Activated naive CD4-positive, alpha-beta T cell treated with anti-CD3 and anti-CD28 coated beads, Interleukin-2, amount 50 U/mL, for 24 hours (primary cell): ENCODE measurements at regions not wholly inside any gene's neighbourhood (a gene's known extent, or its start where the extent isn't known, plus 50 kb on each side); places are given as distances from the start of the nearest gene placed in this dataset.

ENCODE experiments used
- H3K27ac Mint-ChIP-seq: one replicate; pipeline ENCODE4 v1.8.0; 2021; ENCODE audit warnings: mild to moderate bottlenecking, mixed read lengths
- H3K27me3 Mint-ChIP-seq: one replicate; pipeline ENCODE4 v1.8.0; 2021; ENCODE audit warnings: mixed read lengths
- H3K36me3 Mint-ChIP-seq: one replicate; pipeline ENCODE4 v1.8.0; 2021; ENCODE audit warnings: mixed read lengths
- H3K4me1 Mint-ChIP-seq: one replicate; pipeline ENCODE4 v1.8.0; 2021; ENCODE audit warnings: mixed read lengths
- H3K4me3 Mint-ChIP-seq: one replicate; pipeline ENCODE4 v1.8.0; 2021; ENCODE audit warnings: mild to moderate bottlenecking, mixed read lengths
- H3K9me3 Mint-ChIP-seq: one replicate; pipeline ENCODE4 v1.8.0; 2021; ENCODE audit warnings: mixed read lengths

DNA sequence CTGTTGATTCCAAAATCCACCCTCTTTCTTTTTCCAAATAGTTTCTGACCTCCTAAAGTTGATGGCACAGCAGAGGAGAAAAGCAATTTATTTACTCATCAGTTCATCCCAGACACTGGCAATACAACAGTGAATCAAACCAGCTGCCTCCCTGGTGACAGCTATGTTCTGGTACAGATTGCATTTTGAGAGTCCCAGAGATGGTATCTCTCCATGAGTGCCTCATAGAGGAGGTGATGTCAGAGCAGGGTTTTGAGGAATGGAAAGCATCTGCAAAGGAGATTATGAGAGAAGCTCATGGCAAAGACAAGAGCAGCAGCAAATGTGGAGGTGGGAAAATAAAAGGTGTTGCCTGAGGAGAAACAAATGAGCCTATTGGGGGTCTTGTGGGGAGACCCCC lies 377.2 kb downstream of the MN1 start:
- Mint-ChIP-seq H3K27me3 (peaks cover 8% of the 10 kb centered on the region), H3K36me3 (no peaks in the 10 kb centered on the region), H3K27ac (no peak overlapping the region), H3K4me3 (no peak overlapping the region), H3K4me1 (no peaks in the 10 kb centered on the region), H3K9me3 (peaks cover 11% of the 10 kb centered on the region)

DNA sequence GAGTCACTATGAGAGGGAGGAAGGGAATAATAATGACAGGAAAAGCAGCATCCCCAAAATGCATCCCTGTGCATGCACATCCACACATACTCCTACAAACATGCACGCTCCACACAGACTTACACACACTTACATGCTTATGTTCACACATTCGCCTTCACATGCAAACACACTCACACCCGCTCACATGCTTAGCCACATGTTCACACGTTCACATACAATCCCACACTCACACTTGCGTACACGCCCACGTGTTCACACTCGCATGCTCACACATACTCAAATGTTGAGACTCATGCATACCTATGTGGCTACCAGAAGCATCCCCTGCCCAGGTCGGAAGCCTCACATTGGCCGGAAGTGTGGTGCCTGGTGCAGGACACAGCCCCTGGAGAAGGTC lies 372.1 kb downstream of the MN1 start:
- Mint-ChIP-seq H3K27ac (no peak overlapping the region), H3K4me3 (no peak overlapping the region), H3K36me3 (no peaks in the 10 kb centered on the region), H3K4me1 (no peaks in the 10 kb centered on the region), H3K27me3 (peaks cover 2% of the 10 kb centered on the region), H3K9me3 (peaks cover 5% of the 10 kb centered on the region)

DNA sequence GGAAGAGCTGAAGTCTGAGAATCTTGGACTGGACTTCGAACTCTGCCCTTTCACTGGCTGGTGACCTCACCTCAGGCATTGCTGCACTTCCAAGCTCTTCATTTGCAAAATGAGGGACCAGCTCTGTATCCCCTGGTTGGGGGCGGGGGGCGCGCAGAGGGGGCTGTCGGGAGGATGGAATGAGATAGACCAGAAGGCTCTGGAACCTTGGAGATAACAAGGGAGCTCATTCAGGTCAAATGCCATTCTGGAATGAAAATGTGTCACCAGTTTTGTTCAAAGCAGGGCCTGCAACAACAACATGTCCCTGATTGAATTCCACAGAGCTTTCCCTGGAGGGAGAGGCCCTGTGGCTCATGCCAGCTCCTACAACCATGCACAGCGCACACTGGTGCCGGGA lies 370.5 kb downstream of the MN1 start:
- Mint-ChIP-seq H3K27ac (no peak overlapping the region), H3K36me3 (no peaks in the 10 kb centered on the region), H3K4me1 (no peaks in the 10 kb centered on the region), H3K9me3 (peaks cover 5% of the 10 kb centered on the region), H3K4me3 (no peak overlapping the region), H3K27me3 (peaks cover 2% of the 10 kb centered on the region)

- Mint-ChIP-seq H3K27me3 (peaks cover 2% of the 10 kb centered on the region), H3K27ac (no peak overlapping the region)
These were observed 369.7 kb downstream of the MN1 start for GRCh38 chr22:27431896-27432295.

DNA sequence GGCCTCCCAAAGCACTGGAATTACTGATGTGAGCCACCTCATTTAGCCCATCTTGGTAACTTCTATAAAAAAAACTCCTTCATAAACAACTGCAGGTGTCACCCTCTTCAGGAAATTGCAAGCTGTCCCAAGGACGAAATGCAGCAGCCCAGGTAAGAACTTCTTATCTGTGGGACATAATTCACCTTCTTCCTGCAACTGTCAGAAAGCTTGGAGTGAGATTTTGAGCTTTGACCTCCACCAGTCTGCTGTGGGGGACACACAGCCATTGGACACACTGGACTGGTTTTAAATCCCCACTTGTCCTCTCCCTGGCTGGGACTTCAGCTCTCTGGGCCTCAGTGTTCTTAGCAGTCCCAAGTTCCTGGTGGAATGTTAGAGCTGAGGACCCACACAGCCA lies 368.5 kb downstream of the MN1 start:
- Mint-ChIP-seq H3K27me3 (peaks cover 2% of the 10 kb centered on the region), H3K4me1 (no peaks in the 10 kb centered on the region), H3K36me3 (no peaks in the 10 kb centered on the region), H3K4me3 (no peak overlapping the region), H3K27ac (no peak overlapping the region), H3K9me3 (no peaks in the 10 kb centered on the region)

More at GRCh38 chr22:27431896-27432295, 369.7 kb downstream of the MN1 start:
- Mint-ChIP-seq H3K9me3 (peaks cover 5% of the 10 kb centered on the region), H3K4me1 (no peaks in the 10 kb centered on the region), H3K4me3 (no peak overlapping the region), H3K36me3 (no peaks in the 10 kb centered on the region)

DNA sequence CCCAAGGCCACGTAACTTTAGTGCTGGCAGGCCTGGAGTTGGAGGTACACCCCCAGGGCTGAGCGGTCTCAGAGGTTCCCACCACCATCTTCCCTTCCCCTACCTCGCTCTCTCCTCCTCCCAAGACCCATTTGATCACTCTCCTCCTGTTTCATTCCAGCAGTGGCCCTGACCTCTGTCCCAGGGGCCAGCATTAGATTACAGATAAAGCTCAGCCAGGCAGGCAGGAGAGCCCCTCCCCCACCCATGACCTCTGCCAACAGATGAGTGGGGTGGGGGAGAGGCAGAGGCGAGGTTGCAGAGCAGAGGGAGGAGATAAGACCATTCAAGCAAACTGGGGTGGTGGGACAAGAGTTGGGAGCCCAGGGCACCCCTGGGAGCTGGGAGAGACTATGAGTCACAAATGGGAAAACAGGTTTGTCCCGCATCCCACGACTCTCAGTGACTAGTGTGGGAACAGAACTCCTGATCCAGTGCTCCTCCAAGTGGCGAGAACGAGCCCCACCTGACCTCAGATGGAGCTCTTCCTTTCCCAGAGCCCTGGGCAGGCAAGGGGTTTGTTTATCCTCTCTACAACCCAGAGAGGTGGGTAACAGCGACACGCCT lies 367.9 kb downstream of the MN1 start:
- Mint-ChIP-seq H3K27ac (no peak overlapping the region), H3K9me3 (no peaks in the 10 kb centered on the region), H3K36me3 (no peaks in the 10 kb centered on the region), H3K27me3 (peaks cover 2% of the 10 kb centered on the region), H3K4me1 (no peaks in the 10 kb centered on the region), H3K4me3 (no peak overlapping the region)

GRCh38 chr22:27434898-27435297 lies 366.7 kb downstream of the MN1 start:
- Mint-ChIP-seq H3K36me3 (no peaks in the 10 kb centered on the region), H3K27me3 (peaks cover 2% of the 10 kb centered on the region), H3K4me1 (no peaks in the 10 kb centered on the region), H3K4me3 (no peak overlapping the region), H3K27ac (no peak overlapping the region), H3K9me3 (no peaks in the 10 kb centered on the region)

- Mint-ChIP-seq H3K36me3 (no peaks in the 10 kb centered on the region), H3K4me1 (no peaks in the 10 kb centered on the region), H3K27me3 (no peaks in the 10 kb centered on the region), H3K9me3 (no peaks in the 10 kb centered on the region), H3K27ac (no peak overlapping the region), H3K4me3 (no peak overlapping the region)
These were observed 365.5 kb downstream of the MN1 start for GRCh38 chr22:27435844-27436576.

GRCh38 chr22:27436591-27436990 lies 365.0 kb downstream of the MN1 start:
- H3K27ac Mint-ChIP-seq: no peak overlapping the region
- H3K9me3 Mint-ChIP-seq: no peaks in the 10 kb centered on the region
- no peaks in the 10 kb centered on the region for H3K4me1 Mint-ChIP-seq
- H3K27me3 Mint-ChIP-seq: no peaks in the 10 kb centered on the region
- no peaks in the 10 kb centered on the region for H3K36me3 Mint-ChIP-seq
- H3K4me3 Mint-ChIP-seq: no peak overlapping the region

- Mint-ChIP-seq H3K4me3 (no peak overlapping the region), H3K4me1 (no peaks in the 10 kb centered on the region), H3K9me3 (no peaks in the 10 kb centered on the region), H3K27ac (no peak overlapping the region), H3K36me3 (no peaks in the 10 kb centered on the region), H3K27me3 (no peaks in the 10 kb centered on the region)
These were observed 364.0 kb downstream of the MN1 start for GRCh38 chr22:27437570-27437969.

DNA sequence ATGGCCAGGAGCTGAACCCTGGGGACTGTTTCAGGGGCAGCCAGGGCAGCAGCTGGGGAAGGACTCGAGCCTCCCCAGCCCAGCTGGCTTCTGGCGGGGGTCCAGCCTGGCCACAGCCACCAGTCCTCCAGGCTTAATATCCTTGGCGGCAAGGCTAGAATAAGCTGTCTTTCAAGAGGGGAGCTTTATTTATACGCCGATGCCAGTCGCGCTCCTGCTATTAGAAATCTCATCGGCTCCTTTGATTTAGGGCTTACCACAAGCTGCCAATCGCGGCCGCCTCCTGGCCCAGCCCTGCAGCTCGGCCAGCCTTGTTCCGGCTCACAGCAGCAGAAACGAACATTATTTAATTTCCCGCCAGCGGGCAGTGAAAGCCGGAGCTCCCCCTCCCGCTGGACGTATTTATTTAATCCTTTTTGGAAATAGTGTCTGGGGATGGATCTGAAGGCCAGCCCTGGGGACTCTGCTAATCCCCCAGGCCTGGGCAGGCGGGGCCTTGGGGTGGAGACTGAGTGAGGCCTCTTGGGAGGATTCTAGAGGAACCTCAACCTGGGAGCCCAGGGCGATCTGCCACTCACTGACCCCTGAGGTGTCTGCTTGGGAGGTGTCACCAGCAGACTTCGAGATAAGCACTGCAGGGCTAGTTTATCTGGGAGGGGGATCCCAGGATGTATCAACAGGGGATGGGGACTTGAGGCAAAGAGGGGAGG lies 363.1 kb downstream of the MN1 start:
- no peaks in the 10 kb centered on the region for H3K9me3 Mint-ChIP-seq
- H3K4me1 Mint-ChIP-seq: no peaks in the 10 kb centered on the region
- H3K27me3 Mint-ChIP-seq: no peaks in the 10 kb centered on the region
- no peak overlapping the region for H3K27ac Mint-ChIP-seq
- H3K36me3 Mint-ChIP-seq: no peaks in the 10 kb centered on the region
- no peak overlapping the region for H3K4me3 Mint-ChIP-seq

GRCh38 chr22:27439131-27439530 lies 362.4 kb downstream of the MN1 start:
- H3K4me1 Mint-ChIP-seq: no peaks in the 10 kb centered on the region
- no peak overlapping the region for H3K4me3 Mint-ChIP-seq
- H3K36me3 Mint-ChIP-seq: no peaks in the 10 kb centered on the region
- no peaks in the 10 kb centered on the region for H3K9me3 Mint-ChIP-seq
- H3K27ac Mint-ChIP-seq: no peak overlapping the region
- H3K27me3 Mint-ChIP-seq: no peaks in the 10 kb centered on the region

- H3K27me3 Mint-ChIP-seq: no peaks in the 10 kb centered on the region
- H3K36me3 Mint-ChIP-seq: no peaks in the 10 kb centered on the region
- H3K27ac Mint-ChIP-seq: no peak overlapping the region
- no peaks in the 10 kb centered on the region for H3K4me1 Mint-ChIP-seq
- no peaks in the 10 kb centered on the region for H3K9me3 Mint-ChIP-seq
- H3K4me3 Mint-ChIP-seq: no peak overlapping the region
These were observed 361.2 kb downstream of the MN1 start for GRCh38 chr22:27440304-27440865.

GRCh38 chr22:27441706-27442475 lies 359.7 kb downstream of the MN1 start:
- Mint-ChIP-seq H3K4me3 (no peak overlapping the region), H3K36me3 (no peaks in the 10 kb centered on the region), H3K27ac (no peak overlapping the region), H3K27me3 (no peaks in the 10 kb centered on the region), H3K4me1 (no peaks in the 10 kb centered on the region), H3K9me3 (no peaks in the 10 kb centered on the region)

GRCh38 chr22:27443306-27443705 lies 358.2 kb downstream of the MN1 start:
- no peaks in the 10 kb centered on the region for H3K36me3 Mint-ChIP-seq
- no peaks in the 10 kb centered on the region for H3K27me3 Mint-ChIP-seq
- H3K27ac Mint-ChIP-seq: no peak overlapping the region
- H3K9me3 Mint-ChIP-seq: no peaks in the 10 kb centered on the region
- no peak overlapping the region for H3K4me3 Mint-ChIP-seq
- H3K4me1 Mint-ChIP-seq: no peaks in the 10 kb centered on the region
